H9 (cell line): ENCODE measurements at regions not wholly inside any gene's neighbourhood (a gene's known extent, or its start where the extent isn't known, plus 50 kb on each side); places are given as distances from the start of the nearest gene placed in this dataset.

ENCODE experiments used
- DNase-seq: peaks from one replicate; pipeline ENCODE4 v3.0.0-alpha.2; 2017
- H2AFZ ChIP-seq: one replicate; pipeline ENCODE4 v1.6.1; 2013; ENCODE audit warnings: mild to moderate bottlenecking, low read length, control low read depth, moderate library complexity
- H2AK5ac ChIP-seq: 2 replicates; pipeline ENCODE4 v1.6.1; 2013; ENCODE audit warnings: low read length, control low read depth, mixed read lengths; ENCODE audit not compliant: insufficient read length
- H2BK120ac ChIP-seq: one replicate; pipeline ENCODE4 v1.6.1; 2013; ENCODE audit warnings: low read depth, mild to moderate bottlenecking, low read length, control low read depth, inconsistent platforms; ENCODE audit not compliant: poor library complexity, severe bottlenecking
- H2BK12ac ChIP-seq: 2 replicates; pipeline ENCODE4 v1.6.1; 2013; ENCODE audit warnings: low read length, control low read depth, mixed read lengths, low read depth; ENCODE audit not compliant: insufficient read length
- H2BK15ac ChIP-seq: 2 replicates; pipeline ENCODE4 v1.6.1; 2013; ENCODE audit warnings: low read depth, low read length, control low read depth
- H2BK20ac ChIP-seq: one replicate; pipeline ENCODE4 v1.6.1; 2013; ENCODE audit warnings: low read depth, mild to moderate bottlenecking, low read length, control low read depth, inconsistent platforms; ENCODE audit not compliant: poor library complexity, severe bottlenecking
- H2BK5ac ChIP-seq: 2 replicates; pipeline ENCODE4 v1.6.1; 2013; ENCODE audit warnings: low read length, control low read depth, mixed read lengths; ENCODE audit not compliant: insufficient read length
- H3K14ac ChIP-seq: 2 replicates; pipeline ENCODE4 v1.6.1; 2013; ENCODE audit warnings: low read length, control low read depth; ENCODE audit not compliant: insufficient read depth
- H3K18ac ChIP-seq: 2 replicates; pipeline ENCODE4 v1.6.1; 2013; ENCODE audit warnings: low read depth, mild to moderate bottlenecking, mixed read lengths, low read length, control low read depth; ENCODE audit not compliant: insufficient read length
- H3K23ac ChIP-seq: 2 replicates; pipeline ENCODE4 v1.6.1; 2013; ENCODE audit warnings: low read length, control low read depth, mixed read lengths, low read depth; ENCODE audit not compliant: insufficient read length
- H3K23me2 ChIP-seq: 2 replicates; pipeline ENCODE4 v1.6.1; 2013; ENCODE audit warnings: low read depth, mild to moderate bottlenecking, mixed read lengths, low read length, control low read depth; ENCODE audit not compliant: insufficient read length, poor library complexity, severe bottlenecking
- H3K27ac ChIP-seq: 2 replicates; pipeline ENCODE4 v1.5.1; 2013; ENCODE audit warnings: low read length, control low read depth, mixed read lengths, low read depth; ENCODE audit not compliant: insufficient read length
- H3K27me3 ChIP-seq: 2 replicates; pipeline ENCODE4 v1.6.1; 2013; ENCODE audit warnings: low read length, control low read depth, inconsistent platforms; ENCODE audit not compliant: insufficient read depth
- H3K4ac ChIP-seq: 2 replicates; pipeline ENCODE4 v1.6.1; 2013; ENCODE audit warnings: low read depth, mild to moderate bottlenecking, control low read depth, inconsistent platforms, low read length, moderate library complexity
- H3K4me1 ChIP-seq: 2 replicates; pipeline ENCODE4 v1.6.1; 2013; ENCODE audit warnings: low read length, control low read depth, inconsistent platforms; ENCODE audit not compliant: insufficient read depth
- H3K4me2 ChIP-seq: 2 replicates; pipeline ENCODE4 v1.6.1; 2013; ENCODE audit warnings: low read length, control low read depth, mixed read lengths; ENCODE audit not compliant: insufficient read length, insufficient read depth
- H3K56ac ChIP-seq: 2 replicates; pipeline ENCODE4 v1.6.1; 2013; ENCODE audit warnings: low read depth, mild to moderate bottlenecking, mixed read lengths, low read length, control low read depth; ENCODE audit not compliant: insufficient read length
- H3K79me1 ChIP-seq: 2 replicates; pipeline ENCODE4 v1.6.1; 2013; ENCODE audit warnings: low read depth, mild to moderate bottlenecking, moderate library complexity, low read length, control low read depth, inconsistent platforms; ENCODE audit not compliant: insufficient read depth, poor library complexity, severe bottlenecking
- H3K79me2 ChIP-seq: 2 replicates; pipeline ENCODE4 v1.6.1; 2013; ENCODE audit warnings: low read length, control low read depth, inconsistent platforms; ENCODE audit not compliant: insufficient read depth
- H3K9ac ChIP-seq: 2 replicates; pipeline ENCODE4 v1.6.1; 2013; ENCODE audit warnings: low read length, control low read depth, mixed read lengths; ENCODE audit not compliant: insufficient read length; ENCODE audit errors: extremely low read depth
- H3K9me3 ChIP-seq: one replicate; pipeline ENCODE4 v1.6.1; 2013; ENCODE audit warnings: low read depth, low read length, inconsistent platforms; ENCODE audit not compliant: control insufficient read depth
- H3T11ph ChIP-seq: one replicate; pipeline ENCODE4 v1.6.1; 2013; ENCODE audit warnings: mild to moderate bottlenecking, low read length, control low read depth, inconsistent platforms
- H4K20me1 ChIP-seq: one replicate; pipeline ENCODE4 v1.6.1; 2013; ENCODE audit not compliant: control insufficient read depth, insufficient read length, insufficient read depth
- H4K5ac ChIP-seq: 2 replicates; pipeline ENCODE4 v1.6.1; 2013; ENCODE audit warnings: low read depth, mild to moderate bottlenecking, mixed read lengths, low read length, control low read depth; ENCODE audit not compliant: insufficient read length
- H4K8ac ChIP-seq: replicated peaks from 2 replicates; pipeline ENCODE4 v1.6.1; 2013; ENCODE audit warnings: low read length, control low read depth, mixed read lengths, low read depth; ENCODE audit not compliant: insufficient read length
- H4K91ac ChIP-seq: 2 replicates; pipeline ENCODE4 v1.6.1; 2013; ENCODE audit warnings: low read depth, mild to moderate bottlenecking, moderate library complexity, mixed read lengths, low read length, control low read depth; ENCODE audit not compliant: insufficient read length
- H3K27ac Mint-ChIP-seq, 3 experiments: 2 replicates in 2 of 3; 3 replicates in 1 of 3; pipeline ENCODE4 v1.8.0; 2020 to 2021; ENCODE audit warnings: mixed read lengths in 3 of 3, mild to moderate bottlenecking in 1 of 3, moderate library complexity in 1 of 3
- H3K27me3 Mint-ChIP-seq: 2 replicates; pipeline ENCODE4 v1.8.0; 2021; ENCODE audit warnings: low read depth, mild to moderate bottlenecking, moderate library complexity, mixed read lengths
- H3K36me3 Mint-ChIP-seq, 3 experiments: 2 replicates in 2 of 3; 3 replicates in 1 of 3; pipeline ENCODE4 v1.8.0; 2020 to 2021; ENCODE audit warnings: low read depth in 3 of 3, mixed read lengths in 3 of 3; ENCODE audit not compliant: insufficient read depth in 1 of 3
- H3K4me1 Mint-ChIP-seq, 2 experiments: 2 replicates each; pipeline ENCODE4 v1.8.0; 2020; ENCODE audit warnings: mixed read lengths in 2 of 2
- H3K4me3 Mint-ChIP-seq, 2 experiments: 2 replicates in 1 of 2; 3 replicates in 1 of 2; pipeline ENCODE4 v1.8.0; 2020 to 2021; ENCODE audit warnings: mild to moderate bottlenecking in 2 of 2, mixed read lengths in 2 of 2, moderate library complexity in 1 of 2
- H3K9me3 Mint-ChIP-seq, 2 experiments: 2 replicates in 1 of 2; 3 replicates in 1 of 2; pipeline ENCODE4 v1.8.0; 2020; ENCODE audit warnings: mild to moderate bottlenecking in 2 of 2, mixed read lengths in 2 of 2, moderate library complexity in 1 of 2
- TF ChIP-seq, protein P1 (sequence below): fragments of 200-600 bp; sonication (generic); conservative IDR thresholded peaks from 3 replicates; pipeline ENCODE4 v1.8.0; 2021; ENCODE audit warnings: antibody characterized with exemption, mild to moderate bottlenecking

- no peaks in the 10 kb centered on the region for H3K23me2 ChIP-seq
- H4K91ac ChIP-seq: no peak overlapping the region
- Mint-ChIP-seq H3K27ac (no peak overlapping the region), H3K9me3 (no peaks in the 10 kb centered on the region; a peak in 1 of 5 replicates), H3K36me3 (peaks cover 0 to 4% (median 0%) of the 10 kb centered on the region in 3 experiments; a peak in 1 of 7 replicates), H3K4me3 (no peak overlapping the region), H3K4me1 (peaks cover 11 to 17% of the 10 kb centered on the region in 2 experiments), H3K27me3 (no peaks in the 10 kb centered on the region)
- no peaks in the 10 kb centered on the region for H3K27me3 ChIP-seq
- no peaks in the 10 kb centered on the region for H4K20me1 ChIP-seq
- H2BK20ac ChIP-seq: no peak overlapping the region
- TF ChIP-seq, protein P1, sequence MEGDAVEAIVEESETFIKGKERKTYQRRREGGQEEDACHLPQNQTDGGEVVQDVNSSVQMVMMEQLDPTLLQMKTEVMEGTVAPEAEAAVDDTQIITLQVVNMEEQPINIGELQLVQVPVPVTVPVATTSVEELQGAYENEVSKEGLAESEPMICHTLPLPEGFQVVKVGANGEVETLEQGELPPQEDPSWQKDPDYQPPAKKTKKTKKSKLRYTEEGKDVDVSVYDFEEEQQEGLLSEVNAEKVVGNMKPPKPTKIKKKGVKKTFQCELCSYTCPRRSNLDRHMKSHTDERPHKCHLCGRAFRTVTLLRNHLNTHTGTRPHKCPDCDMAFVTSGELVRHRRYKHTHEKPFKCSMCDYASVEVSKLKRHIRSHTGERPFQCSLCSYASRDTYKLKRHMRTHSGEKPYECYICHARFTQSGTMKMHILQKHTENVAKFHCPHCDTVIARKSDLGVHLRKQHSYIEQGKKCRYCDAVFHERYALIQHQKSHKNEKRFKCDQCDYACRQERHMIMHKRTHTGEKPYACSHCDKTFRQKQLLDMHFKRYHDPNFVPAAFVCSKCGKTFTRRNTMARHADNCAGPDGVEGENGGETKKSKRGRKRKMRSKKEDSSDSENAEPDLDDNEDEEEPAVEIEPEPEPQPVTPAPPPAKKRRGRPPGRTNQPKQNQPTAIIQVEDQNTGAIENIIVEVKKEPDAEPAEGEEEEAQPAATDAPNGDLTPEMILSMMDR: no peak
- DNase-seq: no peak
- H3K4ac ChIP-seq: no peak overlapping the region
- H4K5ac ChIP-seq: no peak overlapping the region
- H2BK5ac ChIP-seq: no peak overlapping the region
- no peak overlapping the region for H3K14ac ChIP-seq
- H2AFZ ChIP-seq: no peak overlapping the region
- H3K27ac ChIP-seq: no peak overlapping the region
- H3K23ac ChIP-seq: no peak overlapping the region
- H3K4me1 ChIP-seq: peaks cover 2% of the 10 kb centered on the region; the same call in 1 of the 2 replicates
- H2BK120ac ChIP-seq: no peak overlapping the region
- no peak overlapping the region for H2BK15ac ChIP-seq
- no peak overlapping the region for H3T11ph ChIP-seq
- no peaks in the 10 kb centered on the region for H3K9me3 ChIP-seq
- H2AK5ac ChIP-seq: no peak overlapping the region
- no peak overlapping the region for H3K18ac ChIP-seq
- H2BK12ac ChIP-seq: no peak overlapping the region
- no peaks in the 10 kb centered on the region for H3K79me2 ChIP-seq
- no peaks in the 10 kb centered on the region for H3K79me1 ChIP-seq
- H4K8ac ChIP-seq: no peak overlapping the region
- H3K56ac ChIP-seq: no peak overlapping the region
- no peak overlapping the region for H3K4me2 ChIP-seq
- no peak overlapping the region for H3K9ac ChIP-seq
Observed at GRCh38 chr7:13541326-13541725, 448.1 kb downstream of the ETV1 start.
